Right hindlimb (tissue), 1 donor: ENCODE measurements at regions not wholly inside any gene's neighbourhood (a gene's known extent, or its start where the extent isn't known, plus 50 kb on each side); places are given as distances from the start of the nearest gene placed in this dataset.

Experiments used
- DNase-seq: peaks from one replicate; pipeline ENCODE4 v3.0.0-alpha.2; 2018

- no peak for DNase-seq
Observed at GRCh38 chr2:120785228-120785966, 49.7 kb downstream of the GLI2 start.

- no peak for DNase-seq
Observed at GRCh38 chr2:120786038-120786960, 50.6 kb downstream of the GLI2 start.

DNA sequence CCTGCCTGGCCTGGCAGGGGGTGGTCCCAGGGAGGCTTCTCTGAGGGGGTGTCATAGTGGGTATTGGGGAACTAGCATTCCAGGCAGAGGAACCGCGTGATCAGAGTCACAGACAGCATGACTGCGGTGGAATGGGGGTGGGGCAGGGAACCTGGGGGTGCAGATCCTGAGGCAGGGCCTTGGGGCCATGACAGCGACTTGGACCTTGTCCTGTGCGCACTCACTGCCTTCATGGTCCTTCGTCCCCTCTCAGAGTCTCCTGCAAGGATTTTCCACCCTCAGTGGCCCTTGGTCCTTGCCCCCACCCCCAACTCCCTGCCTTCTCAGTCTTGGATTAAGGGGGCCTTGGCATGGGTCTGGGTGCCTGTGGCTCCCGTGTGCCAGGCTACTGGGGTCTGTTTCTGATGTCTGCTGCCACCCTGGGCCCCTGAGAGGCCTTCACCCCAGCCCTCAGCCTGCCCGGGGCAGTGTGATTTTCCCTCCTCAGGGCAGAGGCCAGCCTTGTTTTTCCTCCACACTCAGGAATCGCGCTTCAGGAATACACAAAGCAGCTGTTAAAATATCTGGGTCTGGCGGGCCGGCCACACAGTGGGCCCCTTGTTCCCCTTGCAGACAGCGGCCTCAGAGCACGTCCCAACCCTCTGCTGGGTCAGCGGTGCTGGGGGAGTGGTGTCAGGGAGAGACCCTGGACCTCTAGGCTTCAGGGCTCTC is 51.6 kb downstream of the GLI2 start:
- DNase-seq, result no peak

- DNase-seq, result no peak
Observed at GRCh38 chr2:120787822-120788700, 52.4 kb downstream of the GLI2 start.

- no peak for DNase-seq
Observed at GRCh38 chr2:120791243-120791961, 55.7 kb downstream of the GLI2 start.

- DNase-seq, result no peak
Observed at GRCh38 chr2:120791962-120792297, 56.3 kb downstream of the GLI2 start.

DNA sequence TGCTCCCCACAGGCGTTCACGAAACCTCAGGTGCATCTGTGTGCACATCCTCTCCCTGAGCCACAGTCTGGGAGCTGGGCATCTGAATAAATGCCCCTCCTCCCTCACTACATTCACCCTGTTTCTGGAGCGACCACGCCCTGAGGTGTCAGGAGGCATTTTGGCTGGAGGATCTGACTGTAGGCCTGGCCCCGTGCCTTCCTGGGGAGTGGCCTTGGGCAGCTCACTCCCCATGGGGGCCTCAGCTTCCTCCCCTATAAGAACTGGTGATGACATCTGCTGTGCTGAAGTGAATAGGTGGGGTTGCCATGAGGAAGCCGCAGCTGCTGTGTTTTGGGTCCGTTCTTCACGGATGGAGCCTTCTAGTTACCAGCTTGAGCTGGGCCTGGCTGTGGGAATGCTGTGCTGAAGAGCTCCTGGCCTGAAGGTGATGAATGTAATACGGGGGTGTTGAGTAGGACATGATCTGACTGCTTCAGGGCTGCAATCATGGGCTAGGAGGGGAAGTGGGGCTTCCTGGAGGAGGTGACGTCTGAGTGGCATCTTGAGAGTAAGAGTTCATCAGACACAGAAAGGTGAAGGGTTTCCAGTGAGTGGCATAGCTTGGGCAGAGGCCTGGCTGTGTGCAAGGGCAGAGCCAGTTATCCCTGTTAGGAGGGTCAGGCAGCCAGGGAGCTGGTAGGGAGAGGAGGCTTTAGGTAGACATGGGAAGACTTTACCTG is 58.2 kb downstream of the GLI2 start:
- DNase-seq, result peak; percentile 66

DNA sequence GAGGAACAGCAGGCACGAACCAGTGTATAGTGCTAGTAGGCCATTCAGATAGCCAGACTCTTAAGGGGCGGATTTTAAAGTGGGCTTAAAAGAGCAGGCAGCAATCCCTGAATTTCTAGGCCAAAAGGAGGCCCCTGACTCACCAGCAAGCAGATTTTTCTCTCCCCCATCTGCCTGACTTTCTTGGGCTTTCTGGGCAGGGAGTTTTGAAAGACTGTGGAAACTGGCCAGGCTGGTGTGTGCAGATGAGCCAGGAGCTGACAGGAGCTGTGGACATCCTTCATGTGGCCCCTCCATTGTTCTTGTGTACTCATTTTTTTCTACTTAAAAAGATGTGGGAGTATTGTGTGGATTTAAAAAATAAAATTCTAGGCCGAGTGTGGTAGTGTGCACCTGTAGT is 59.0 kb downstream of the GLI2 start:
- no peak for DNase-seq

GRCh38 chr2:120796094-120796493 is 60.4 kb downstream of the GLI2 start:
- no peak for DNase-seq

DNA sequence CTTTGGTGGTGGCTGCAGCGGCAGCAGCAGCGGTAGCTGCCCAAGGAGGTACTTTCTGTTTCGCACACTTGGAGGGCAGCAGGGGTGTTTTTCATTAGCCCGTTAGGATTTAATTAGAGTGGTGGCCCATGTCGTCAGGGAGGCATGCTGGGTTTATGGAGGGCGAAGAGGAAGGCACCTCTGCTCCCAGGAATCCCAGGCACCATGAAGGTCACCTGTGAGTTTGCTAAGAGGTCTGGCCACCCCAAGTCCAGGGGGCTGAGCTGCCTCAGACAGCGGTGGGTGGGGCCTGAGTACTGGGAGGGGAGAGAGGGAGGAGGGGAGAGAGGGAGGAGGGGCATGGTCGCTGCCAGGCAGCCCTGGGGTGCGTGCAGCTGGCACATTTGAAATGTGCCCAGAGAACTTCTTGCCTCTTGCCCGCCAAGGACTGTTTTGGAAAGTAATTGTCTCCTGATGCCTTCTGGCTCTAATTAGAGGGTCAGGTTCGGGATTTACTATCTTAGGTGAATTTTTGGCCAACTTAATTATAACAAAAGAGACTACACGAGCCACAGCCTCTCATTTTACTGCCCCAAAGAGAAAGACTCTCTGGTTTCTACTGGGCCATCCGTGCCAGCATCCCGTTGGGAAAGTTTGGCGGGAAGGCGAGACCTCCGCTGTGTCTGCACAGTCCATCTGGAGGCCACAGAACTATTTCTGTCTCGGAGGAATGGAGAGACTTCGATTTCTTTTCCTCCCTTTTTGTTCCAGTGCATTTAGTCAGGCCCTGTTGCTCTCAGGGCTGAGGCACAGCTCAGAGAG is 62.0 kb downstream of the GLI2 start:
- peak; percentile 82 for DNase-seq

- no peak for DNase-seq
Observed at GRCh38 chr2:120798567-120799247, 63.0 kb downstream of the GLI2 start.

- DNase-seq, result peak; percentile 64
Observed at GRCh38 chr2:120802158-120802557, 66.5 kb downstream of the GLI2 start.

- no peak for DNase-seq
Observed at GRCh38 chr2:120802867-120803484, 67.3 kb downstream of the GLI2 start.

- no peak for DNase-seq
Observed at GRCh38 chr2:120803764-120804335, 68.2 kb downstream of the GLI2 start.

- no peak for DNase-seq
Observed at GRCh38 chr2:120804459-120804858, 68.8 kb downstream of the GLI2 start.

DNA sequence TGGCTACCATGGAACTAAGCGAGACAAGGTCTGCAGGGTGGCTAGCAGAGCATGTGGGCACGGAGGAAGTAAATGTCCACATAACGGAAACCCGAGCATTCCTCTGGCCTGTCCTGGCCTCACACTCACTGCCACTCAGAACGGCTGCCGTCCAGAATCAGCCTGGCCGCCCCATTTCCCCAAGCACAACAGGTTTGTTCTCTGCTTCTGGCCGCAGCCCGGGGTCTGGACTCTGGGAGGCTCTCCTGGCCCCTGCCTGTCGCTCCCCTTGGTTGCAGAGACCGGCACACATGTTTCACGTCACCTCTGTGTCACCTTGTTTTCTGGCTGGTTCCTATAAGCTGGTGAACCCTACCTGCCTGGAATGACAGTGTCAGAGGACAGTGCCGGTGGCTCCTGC is 69.3 kb downstream of the GLI2 start:
- DNase-seq, result no peak

DNA sequence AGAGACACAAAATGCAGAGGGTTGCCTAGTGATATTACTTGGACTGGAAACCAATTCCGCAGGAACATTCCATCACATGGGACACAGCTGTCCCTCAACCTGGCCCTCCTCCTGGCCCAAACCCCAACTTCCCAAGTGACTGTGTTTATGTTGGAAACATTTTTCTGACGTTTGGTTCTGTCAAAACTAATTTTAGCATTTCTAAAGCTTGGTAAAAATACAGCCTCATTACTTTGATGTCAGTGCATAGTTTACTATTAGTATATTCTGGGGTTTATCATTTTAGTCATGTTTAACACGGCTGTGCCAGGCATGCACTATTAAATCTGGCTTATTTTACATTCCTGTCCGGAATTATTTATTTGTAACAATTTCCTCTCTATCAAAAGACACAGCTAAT is 69.9 kb downstream of the GLI2 start:
- DNase-seq, result no peak

DNA sequence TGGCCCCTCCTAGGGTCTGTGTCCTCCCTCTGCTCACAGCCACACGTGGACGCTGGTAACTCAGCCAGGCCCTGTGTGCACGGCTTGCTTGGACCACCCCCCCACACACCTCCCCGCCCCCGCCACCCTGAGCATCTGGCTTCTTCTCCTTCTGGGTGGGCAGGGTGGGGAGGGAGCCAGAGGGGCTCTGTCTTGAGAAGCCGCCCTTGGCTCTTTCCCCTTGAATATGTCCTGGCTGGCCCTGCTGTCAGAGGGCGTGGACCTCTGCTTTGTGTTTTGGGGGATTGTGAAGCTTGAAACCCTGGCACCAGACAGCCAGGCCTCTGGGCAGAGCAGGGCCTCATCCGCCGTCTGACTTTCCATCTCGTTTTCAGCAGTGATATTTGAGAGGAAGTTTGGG is 72.1 kb downstream of the GLI2 start:
- peak; percentile 58 for DNase-seq

- DNase-seq, result no peak
Observed at GRCh38 chr2:120809151-120809550, 73.5 kb downstream of the GLI2 start.
